ENCODE measurements at regions not wholly inside any gene's neighbourhood (a gene's known extent, or its start where the extent isn't known, plus 50 kb on each side); places are given as distances from the start of the nearest gene placed in this dataset.

DNA sequence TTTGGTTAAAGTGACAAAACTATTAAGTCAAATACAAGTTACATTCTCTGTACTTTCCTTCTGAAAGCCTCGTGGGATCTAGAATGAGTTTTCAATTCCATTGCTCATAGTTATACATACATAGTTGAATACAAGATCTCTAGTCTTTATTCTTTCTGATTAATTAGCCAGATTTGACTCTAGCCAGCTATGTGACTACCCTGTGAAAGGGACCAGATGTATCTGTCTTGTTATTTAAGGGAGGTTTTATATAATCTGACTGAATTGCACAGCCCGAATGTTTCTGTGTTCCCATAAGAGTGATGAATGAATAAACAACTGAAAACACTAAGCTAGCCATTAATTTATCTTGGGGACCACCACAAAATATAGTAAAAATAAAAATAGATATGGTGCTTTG, 166.7 kb downstream of the TMEM167A start:
- DNase-seq (ENCODE audit: low spot score) = no peak
- no TSS peak for BruUV-seq (replicated peaks)
- CTCF ChIA-PET = no interaction called here
- Histone ChIP-seq H3K27me3 (replicated peaks; ENCODE audit: insufficient read depth, low read depth, low read length, poor library complexity) (peaks cover 7% of the 10 kb centered on the region), H3K4me3 (ENCODE audit: low read depth, low read length, poor library complexity, severe bottlenecking) (no peak overlapping the region), H3K9me3 (ENCODE audit: low read depth, low read length, poor library complexity, severe bottlenecking) (no peaks in the 10 kb centered on the region), H3K4me1 (ENCODE audit: insufficient read depth, low read length, poor library complexity, severe bottlenecking) (no peaks in the 10 kb centered on the region), H3K27ac (ENCODE audit: low read depth, low read length, poor library complexity, severe bottlenecking) (no peak overlapping the region), H3K36me3 (ENCODE audit: insufficient read depth, low read length, poor library complexity, severe bottlenecking) (no peaks in the 10 kb centered on the region)
- POLR2A ChIA-PET (ENCODE audit: low non-redundant PET) = no interaction called here
- intact Hi-C loops (cut with micrococcal nuclease; ENCODE audit: unreplicated experiment) = no loop called here
- no peak for TF ChIP-seq EZH2 (IDR thresholded peaks at IDR 0.05; ENCODE audit: borderline replicate concordance, low read depth, low read length, poor library complexity, severe bottlenecking)
- TF ChIP-seq, protein P1, sequence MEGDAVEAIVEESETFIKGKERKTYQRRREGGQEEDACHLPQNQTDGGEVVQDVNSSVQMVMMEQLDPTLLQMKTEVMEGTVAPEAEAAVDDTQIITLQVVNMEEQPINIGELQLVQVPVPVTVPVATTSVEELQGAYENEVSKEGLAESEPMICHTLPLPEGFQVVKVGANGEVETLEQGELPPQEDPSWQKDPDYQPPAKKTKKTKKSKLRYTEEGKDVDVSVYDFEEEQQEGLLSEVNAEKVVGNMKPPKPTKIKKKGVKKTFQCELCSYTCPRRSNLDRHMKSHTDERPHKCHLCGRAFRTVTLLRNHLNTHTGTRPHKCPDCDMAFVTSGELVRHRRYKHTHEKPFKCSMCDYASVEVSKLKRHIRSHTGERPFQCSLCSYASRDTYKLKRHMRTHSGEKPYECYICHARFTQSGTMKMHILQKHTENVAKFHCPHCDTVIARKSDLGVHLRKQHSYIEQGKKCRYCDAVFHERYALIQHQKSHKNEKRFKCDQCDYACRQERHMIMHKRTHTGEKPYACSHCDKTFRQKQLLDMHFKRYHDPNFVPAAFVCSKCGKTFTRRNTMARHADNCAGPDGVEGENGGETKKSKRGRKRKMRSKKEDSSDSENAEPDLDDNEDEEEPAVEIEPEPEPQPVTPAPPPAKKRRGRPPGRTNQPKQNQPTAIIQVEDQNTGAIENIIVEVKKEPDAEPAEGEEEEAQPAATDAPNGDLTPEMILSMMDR (conservative IDR thresholded peaks at IDR 0.05; ENCODE audit: low read depth, low read length) = no peak

DNA sequence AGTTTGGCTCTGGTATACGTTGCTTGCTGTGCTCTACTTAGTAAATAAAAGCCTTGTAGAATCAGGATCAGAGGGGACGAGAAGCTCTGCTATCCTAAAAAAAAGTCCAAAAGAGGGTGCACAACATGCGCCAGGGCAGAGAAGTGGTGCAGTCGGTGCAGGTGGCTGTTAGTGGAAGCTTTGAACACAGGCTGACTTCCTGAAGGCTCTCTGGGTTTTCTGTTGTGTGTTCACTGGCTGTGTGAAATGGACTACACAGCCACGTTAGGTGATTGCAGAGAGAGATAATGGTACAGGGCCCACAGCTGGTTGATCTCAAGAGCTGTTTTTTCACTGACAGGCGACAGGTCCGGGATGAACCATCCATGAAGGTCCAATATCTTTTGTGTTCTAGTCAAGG, 167.4 kb downstream of the TMEM167A start:
- TF ChIP-seq EZH2 (IDR thresholded peaks at IDR 0.05; ENCODE audit: borderline replicate concordance, low read depth, low read length, poor library complexity, severe bottlenecking) = no peak
- TF ChIP-seq, protein P1 (conservative IDR thresholded peaks at IDR 0.05; ENCODE audit: low read depth, low read length) = no peak
- H3K9me3 ChIP-seq (ENCODE audit: low read depth, low read length, poor library complexity, severe bottlenecking) = no peaks in the 10 kb centered on the region
- DNase-seq (ENCODE audit: low spot score) = no peak
- H3K27ac ChIP-seq (ENCODE audit: low read depth, low read length, poor library complexity, severe bottlenecking) = no peak overlapping the region
- no peaks in the 10 kb centered on the region for H3K4me1 ChIP-seq (ENCODE audit: insufficient read depth, low read length, poor library complexity, severe bottlenecking)
- H3K36me3 ChIP-seq (ENCODE audit: insufficient read depth, low read length, poor library complexity, severe bottlenecking) = no peaks in the 10 kb centered on the region
- intact Hi-C loops (cut with micrococcal nuclease; ENCODE audit: unreplicated experiment) = no loop called here
- CTCF ChIA-PET = no interaction called here
- no peak overlapping the region for H3K4me3 ChIP-seq (ENCODE audit: low read depth, low read length, poor library complexity, severe bottlenecking)
- no TSS peak for BruUV-seq (replicated peaks)
- POLR2A ChIA-PET (ENCODE audit: low non-redundant PET) = no interaction called here
- H3K27me3 ChIP-seq (replicated peaks; ENCODE audit: insufficient read depth, low read depth, low read length, poor library complexity) = peaks cover 7% of the 10 kb centered on the region

DNA sequence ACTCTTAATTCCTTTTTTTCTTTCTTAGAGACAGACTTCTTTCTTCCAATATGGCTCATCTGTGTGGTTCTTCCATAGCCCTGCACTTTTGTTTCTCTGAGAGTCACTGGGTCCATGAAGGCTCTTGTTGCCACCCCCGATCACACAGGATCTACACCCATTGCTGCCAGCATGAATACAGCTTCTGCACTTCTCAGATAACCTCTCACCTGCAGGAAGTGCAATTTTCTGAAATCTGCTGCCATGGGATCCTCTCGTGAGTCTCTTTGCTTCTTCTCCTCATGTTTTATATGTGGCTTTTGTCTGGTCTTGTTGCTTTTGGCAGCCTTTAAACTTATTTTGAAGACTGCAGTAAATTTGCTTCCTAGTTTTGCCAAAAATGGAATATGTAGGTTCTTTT, 171.2 kb downstream of the TMEM167A start:
- intact Hi-C loops (cut with micrococcal nuclease; ENCODE audit: unreplicated experiment) = no loop called here

More for the DNA sequence above, 171.2 kb downstream of the TMEM167A start:
- Histone ChIP-seq H3K27me3 (replicated peaks; ENCODE audit: insufficient read depth, low read depth, low read length, poor library complexity) (peaks cover 7% of the 10 kb centered on the region), H3K27ac (ENCODE audit: low read depth, low read length, poor library complexity, severe bottlenecking) (no peak overlapping the region), H3K9me3 (ENCODE audit: low read depth, low read length, poor library complexity, severe bottlenecking) (peaks cover 6% of the 10 kb centered on the region), H3K4me3 (ENCODE audit: low read depth, low read length, poor library complexity, severe bottlenecking) (no peak overlapping the region), H3K4me1 (ENCODE audit: insufficient read depth, low read length, poor library complexity, severe bottlenecking) (no peaks in the 10 kb centered on the region), H3K36me3 (ENCODE audit: insufficient read depth, low read length, poor library complexity, severe bottlenecking) (no peaks in the 10 kb centered on the region)
- ChIA-PET POLR2A (ENCODE audit: low non-redundant PET) (no interaction called here), CTCF (no interaction called here)
- no peak for DNase-seq (ENCODE audit: low spot score)
- TF ChIP-seq, protein P1 (conservative IDR thresholded peaks at IDR 0.05; ENCODE audit: low read depth, low read length) = no peak
- no peak for TF ChIP-seq EZH2 (IDR thresholded peaks at IDR 0.05; ENCODE audit: borderline replicate concordance, low read depth, low read length, poor library complexity, severe bottlenecking)
- no TSS peak for BruUV-seq (replicated peaks)

Data from A673 (cell line).